ENCODE measurements at regions not wholly inside any gene's neighbourhood (a gene's known extent, or its start where the extent isn't known, plus 50 kb on each side); places are given as distances from the start of the nearest gene placed in this dataset.
"Not testable (repeated sequence)": the region's sequence is repeated elsewhere in the genome, so short reads cannot be mapped to it uniquely, and the experiment has no call there.

DNA sequence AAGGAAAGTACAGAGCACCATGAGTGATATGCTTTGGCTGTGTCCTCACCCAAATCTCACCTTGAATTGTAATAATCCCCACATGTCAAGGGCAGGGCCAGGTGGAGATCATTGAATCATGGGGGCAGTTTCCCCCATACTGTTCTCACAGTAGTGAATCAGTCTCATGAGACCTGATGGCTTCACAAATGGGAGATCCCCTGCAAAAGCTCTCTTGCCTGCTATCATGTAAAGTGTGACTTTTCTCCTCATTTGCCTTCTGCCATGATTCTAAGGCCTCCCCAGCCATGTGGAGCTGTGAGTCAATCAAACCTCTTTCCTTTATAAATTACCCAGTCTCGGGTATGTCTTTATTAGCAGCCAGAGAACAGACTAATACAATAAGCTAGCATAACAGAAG lies 266.5 kb upstream of the C9orf72 start:
- CTCF ChIA-PET; H3K4me3 ChIP-seq (ENCODE audit: low read depth, low read length); H3K36me3 ChIP-seq (ENCODE audit: control insufficient read depth in 2 of 2, insufficient read depth in 1 of 2, low read length in 2 of 2); H3K27ac ChIP-seq (ENCODE audit: extremely low read depth, low read depth, low read length); POLR2A ChIA-PET; H3K9me3 ChIP-seq (ENCODE audit: control insufficient read depth, insufficient read depth, low read depth, low read length); H3K4me1 ChIP-seq (ENCODE audit: control insufficient read depth, insufficient read depth, low read length): not testable (repeated sequence)

DNA sequence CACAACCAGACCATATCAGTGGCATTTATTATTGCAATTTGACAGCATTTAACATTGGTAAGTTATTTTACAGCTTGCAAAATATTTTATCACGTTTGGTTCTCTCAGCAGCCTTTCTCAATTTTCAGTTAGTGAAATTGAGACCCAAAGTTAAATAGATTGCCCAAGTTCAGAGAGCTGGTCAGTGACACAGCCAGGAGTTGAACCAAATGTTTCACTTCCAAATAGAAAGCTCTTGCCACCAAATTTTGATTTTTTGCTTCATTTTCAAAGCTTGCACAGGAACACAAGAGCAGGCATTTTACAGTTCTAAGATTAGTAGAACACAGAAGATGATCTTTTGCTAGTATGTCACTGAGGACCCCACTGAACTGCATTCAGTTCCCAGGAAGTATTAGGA lies 271.5 kb upstream of the C9orf72 start:
- CTCF ChIA-PET = no interaction called here
- no peak overlapping the region for H3K27ac ChIP-seq (ENCODE audit: extremely low read depth, low read depth, low read length)
- H3K4me1 ChIP-seq (ENCODE audit: control insufficient read depth, insufficient read depth, low read length) = no peaks in the 10 kb centered on the region
- H3K4me3 ChIP-seq (ENCODE audit: low read depth, low read length) = no peak overlapping the region
- H3K9me3 ChIP-seq (ENCODE audit: control insufficient read depth, insufficient read depth, low read depth, low read length) = no peaks in the 10 kb centered on the region
- TF ChIP-seq ZNF366 (tag by site-specific recombination; conservative IDR thresholded peaks at IDR 0.05) (no peak), KLF10 (tag by site-specific recombination; IDR thresholded peaks at IDR 0.05) (no peak), ZNF211 (tag by site-specific recombination; IDR thresholded peaks at IDR 0.05; ENCODE audit: low read depth) (no peak), ZNF138 (tag by site-specific recombination; IDR thresholded peaks at IDR 0.05; ENCODE audit: borderline replicate concordance) (no peak), ZNF701 (tag by site-specific recombination; IDR thresholded peaks at IDR 0.05) (no peak), ZBTB21 (tag by site-specific recombination; IDR thresholded peaks at IDR 0.05) (no peak), ZNF202 (tag by site-specific recombination; IDR thresholded peaks at IDR 0.05; ENCODE audit: borderline replicate concordance) (no peak), ZBTB7A (tag by site-specific recombination; IDR thresholded peaks at IDR 0.05; ENCODE audit: low read depth) (no peak), ZNF157 (tag by site-specific recombination; IDR thresholded peaks at IDR 0.05) (no peak), KLF1 (tag by site-specific recombination; IDR thresholded peaks at IDR 0.05) (no peak), ZNF10 (tag by site-specific recombination; IDR thresholded peaks at IDR 0.05) (no peak), ZNF555 (tag by site-specific recombination; conservative IDR thresholded peaks at IDR 0.05) (no peak), ZNF292 (tag by site-specific recombination; IDR thresholded peaks at IDR 0.05; ENCODE audit: borderline replicate concordance, low read depth) (no peak), MYNN (tag by site-specific recombination; IDR thresholded peaks at IDR 0.05; ENCODE audit: borderline replicate concordance) (no peak), ZNF140 (tag by site-specific recombination; IDR thresholded peaks at IDR 0.05) (no peak), ZNF398 (tag by site-specific recombination; IDR thresholded peaks at IDR 0.05) (no peak), ZNF175 (tag by site-specific recombination; IDR thresholded peaks at IDR 0.05) (no peak)
- TF ChIP-seq, protein P1, sequence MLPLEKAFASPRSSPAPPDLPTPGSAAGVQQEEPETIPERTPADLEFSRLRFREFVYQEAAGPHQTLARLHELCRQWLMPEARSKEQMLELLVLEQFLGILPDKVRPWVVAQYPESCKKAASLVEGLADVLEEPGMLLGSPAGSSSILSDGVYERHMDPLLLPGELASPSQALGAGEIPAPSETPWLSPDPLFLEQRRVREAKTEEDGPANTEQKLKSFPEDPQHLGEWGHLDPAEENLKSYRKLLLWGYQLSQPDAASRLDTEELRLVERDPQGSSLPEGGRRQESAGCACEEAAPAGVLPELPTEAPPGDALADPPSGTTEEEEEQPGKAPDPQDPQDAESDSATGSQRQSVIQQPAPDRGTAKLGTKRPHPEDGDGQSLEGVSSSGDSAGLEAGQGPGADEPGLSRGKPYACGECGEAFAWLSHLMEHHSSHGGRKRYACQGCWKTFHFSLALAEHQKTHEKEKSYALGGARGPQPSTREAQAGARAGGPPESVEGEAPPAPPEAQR (tag by site-specific recombination; IDR thresholded peaks at IDR 0.05) = no peak
- POLR2A ChIA-PET = no interaction called here
- H3K36me3 ChIP-seq (ENCODE audit: control insufficient read depth in 2 of 2, insufficient read depth in 1 of 2, low read length in 2 of 2) = no peaks in the 10 kb centered on the region

- Histone ChIP-seq H3K4me1 (ENCODE audit: control insufficient read depth, insufficient read depth, low read length) (no peaks in the 10 kb centered on the region), H3K27ac (ENCODE audit: extremely low read depth, low read depth, low read length) (no peak overlapping the region), H3K9me3 (ENCODE audit: control insufficient read depth, insufficient read depth, low read depth, low read length) (no peaks in the 10 kb centered on the region), H3K4me3 (ENCODE audit: low read depth, low read length) (no peak overlapping the region), H3K36me3 (ENCODE audit: control insufficient read depth in 2 of 2, insufficient read depth in 1 of 2, low read length in 2 of 2) (no peaks in the 10 kb centered on the region)
- ChIA-PET POLR2A (no interaction called here), CTCF (no interaction called here)
- TF ChIP-seq PRDM10 (tag by site-specific recombination; IDR thresholded peaks at IDR 0.05) = no peak
- no peak for TF ChIP-seq ZNF16 (tag by site-specific recombination; IDR thresholded peaks at IDR 0.05; ENCODE audit: low read depth)
- TF ChIP-seq ZNF830 (tag by site-specific recombination; IDR thresholded peaks at IDR 0.05; ENCODE audit: low read depth) = no peak
- no peak for TF ChIP-seq ZFP41 (tag by site-specific recombination; IDR thresholded peaks at IDR 0.05; ENCODE audit: borderline replicate concordance)
- no peak for TF ChIP-seq EGR2 (tag by site-specific recombination; IDR thresholded peaks at IDR 0.05; ENCODE audit: low read depth)
- TF ChIP-seq ZNF202 (tag by site-specific recombination; IDR thresholded peaks at IDR 0.05; ENCODE audit: borderline replicate concordance) = no peak
- no peak for TF ChIP-seq ZNF174 (tag by site-specific recombination; IDR thresholded peaks at IDR 0.05)
Measured at GRCh38 chr9:27847380-27847779, 274.1 kb upstream of the C9orf72 start.

All from HEK293 (cell line).